Fibroblast of skin of left quadriceps (primary cell): ENCODE measurements at regions not wholly inside any gene's neighbourhood (a gene's known extent, or its start where the extent isn't known, plus 50 kb on each side); places are given as distances from the start of the nearest gene placed in this dataset.
"Not testable (repeated sequence)": the region's sequence is repeated elsewhere in the genome, so short reads cannot be mapped to it uniquely, and the experiment has no call there.

Source experiments
- DNase-seq, 2 experiments: peaks; one replicate each; pipeline ENCODE4 v3.0.0-alpha.2; 2013; ENCODE audit warnings: low read depth in 2 of 2

- no peak for DNase-seq
These were observed 107.5 kb upstream of the PELI1 start for GRCh38 chr2:64251497-64252250.

DNA sequence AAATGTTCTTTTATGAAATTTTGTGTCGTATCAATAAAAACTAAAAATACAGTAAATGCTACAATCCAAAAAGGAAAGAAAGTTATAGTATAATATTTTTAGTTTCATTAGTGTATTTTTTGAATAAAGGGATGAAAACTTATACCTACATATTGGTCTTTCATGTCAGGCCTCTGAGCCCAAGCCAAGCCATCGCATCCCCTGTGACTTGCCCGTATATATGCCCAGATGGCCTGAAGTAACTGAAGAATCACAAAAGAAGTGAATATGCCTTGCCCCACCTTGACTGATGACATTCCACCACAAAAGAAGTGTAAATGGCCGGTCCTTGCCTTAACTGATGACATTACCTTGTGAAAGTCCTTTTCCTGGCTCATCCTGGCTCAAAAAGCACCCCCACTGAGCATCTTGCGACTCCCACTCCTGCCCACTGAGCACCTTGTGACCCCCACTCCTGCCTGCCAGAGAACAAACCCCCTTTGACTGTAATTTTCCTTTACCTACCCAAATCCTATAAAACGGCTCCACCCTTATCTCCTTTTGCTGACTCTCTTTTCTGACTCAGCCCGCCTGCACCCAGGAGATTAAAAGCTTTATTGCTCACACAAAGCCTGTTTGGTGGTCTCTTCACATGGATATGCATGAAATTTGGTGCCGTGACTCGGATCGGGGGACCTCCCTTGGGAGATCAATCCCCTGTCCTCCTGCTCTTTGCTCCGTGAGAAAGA is 108.2 kb upstream of the PELI1 start:
- not testable (repeated sequence) for DNase-seq

GRCh38 chr2:64253421-64253820 is 109.2 kb upstream of the PELI1 start:
- not testable (repeated sequence) for DNase-seq

DNA sequence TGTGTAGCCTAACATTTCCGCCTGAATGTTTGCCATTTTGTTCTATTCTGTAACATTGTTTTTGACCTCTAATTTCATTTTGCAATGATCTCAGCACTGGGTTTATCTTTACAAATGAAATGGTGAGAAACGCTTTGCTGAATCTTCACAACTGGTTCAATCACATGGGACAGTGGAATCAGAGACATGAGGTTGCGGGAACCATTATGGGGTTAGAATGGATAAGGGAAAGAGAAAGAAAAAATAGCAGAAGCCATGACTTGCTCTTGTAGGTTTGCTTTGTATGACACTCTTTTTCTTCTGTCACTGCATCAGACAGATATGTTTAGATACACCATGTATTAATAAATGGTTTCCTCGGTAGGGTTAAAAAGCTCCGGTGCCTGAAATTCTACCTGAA is 114.3 kb upstream of the PELI1 start:
- no peak for DNase-seq

- peak; percentile 46 to 47 for DNase-seq
These were observed 115.1 kb upstream of the PELI1 start for GRCh38 chr2:64259312-64259711.

GRCh38 chr2:64260093-64260803 is 116.0 kb upstream of the PELI1 start:
- no peak for DNase-seq

- no peak for DNase-seq
These were observed 116.6 kb upstream of the PELI1 start for GRCh38 chr2:64260817-64261216.

DNA sequence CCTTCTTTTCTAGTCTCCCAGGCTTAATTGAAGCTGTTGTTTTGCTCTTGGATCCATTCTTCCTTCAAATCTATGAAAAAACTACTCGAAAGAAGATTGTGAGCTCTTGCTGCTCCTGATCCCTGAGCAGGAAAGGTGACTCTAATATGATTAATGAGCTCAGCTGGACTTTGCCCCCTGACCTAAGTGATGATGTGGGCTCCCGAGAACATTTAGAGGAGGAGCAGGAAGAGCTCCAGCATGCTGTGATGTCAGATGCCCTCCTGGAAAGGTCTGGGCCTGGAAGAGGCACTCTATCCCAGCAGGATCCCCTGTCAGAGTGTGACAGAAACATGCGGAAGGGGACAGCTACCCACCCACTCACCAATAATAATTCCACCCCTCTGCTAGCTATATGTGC is 117.9 kb upstream of the PELI1 start:
- DNase-seq: no peak

GRCh38 chr2:64262816-64263215 is 118.6 kb upstream of the PELI1 start:
- DNase-seq: no peak

DNA sequence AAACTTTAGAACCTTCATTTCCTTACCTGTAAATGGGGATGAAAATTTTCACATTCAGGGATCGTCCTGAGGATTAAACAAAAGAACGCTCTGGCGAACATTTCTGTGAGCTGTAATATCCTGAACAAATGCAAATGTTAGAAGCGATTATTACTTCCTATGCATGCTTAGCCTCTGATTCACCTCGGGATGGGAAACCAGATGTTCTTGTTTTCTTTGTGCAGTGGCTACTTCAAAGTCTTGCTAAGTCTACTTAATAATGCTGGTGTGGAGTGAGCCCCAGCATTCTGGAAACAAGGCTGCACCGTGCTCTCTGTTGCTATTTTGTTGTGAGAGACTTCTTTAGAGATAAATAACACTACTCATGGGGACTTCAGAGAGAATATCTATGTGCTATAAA is 119.1 kb upstream of the PELI1 start:
- peak; percentile 80 to 83 for DNase-seq

GRCh38 chr2:64267699-64268098 is 123.5 kb upstream of the PELI1 start:
- peak; percentile 56 to 59 for DNase-seq

GRCh38 chr2:64268330-64269048 is 124.3 kb upstream of the PELI1 start:
- DNase-seq: no peak

DNA sequence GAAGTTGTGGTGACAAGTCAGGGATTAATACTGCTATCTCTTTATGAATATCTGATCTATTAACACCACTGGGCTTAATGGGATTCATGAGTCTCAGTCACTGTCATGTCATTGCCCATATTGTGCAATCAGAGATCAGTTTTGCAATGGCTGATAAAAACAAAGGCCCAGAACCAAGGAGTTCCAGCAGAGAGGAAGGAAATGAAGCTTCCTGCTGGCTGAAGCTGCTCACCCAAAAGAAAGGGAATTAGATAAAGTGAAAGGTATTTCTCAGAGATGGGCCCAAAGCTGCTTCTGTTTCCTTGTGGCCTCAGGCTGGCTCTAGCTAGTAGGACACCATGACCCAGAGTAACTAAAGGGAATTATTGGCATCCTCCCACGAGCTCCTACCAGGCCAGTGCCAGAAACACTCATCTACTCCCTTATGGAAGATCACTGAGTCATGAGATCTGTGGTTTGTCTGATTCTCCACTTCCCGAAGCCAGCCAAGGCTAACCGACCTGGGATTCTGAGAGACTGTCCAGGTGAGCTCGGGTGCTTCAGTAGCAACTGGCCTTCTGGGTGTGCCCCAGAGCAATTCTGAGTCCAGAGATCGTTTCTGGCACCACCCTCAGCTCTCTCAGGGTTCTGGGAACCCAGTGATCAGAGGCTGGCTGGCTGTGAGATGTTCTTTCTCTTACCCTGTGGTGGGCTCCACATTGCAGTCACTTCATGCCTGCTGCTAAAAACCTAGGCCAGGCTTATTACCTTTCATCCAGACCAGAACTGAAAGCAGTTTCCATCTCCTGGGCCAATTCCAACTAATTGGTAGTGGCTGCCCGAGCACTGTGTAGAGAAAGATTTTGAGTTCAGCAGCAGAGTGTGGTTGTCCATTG is 129.5 kb upstream of the PELI1 start:
- DNase-seq: peak; percentile 72

- DNase-seq: no peak
These were observed 130.4 kb upstream of the PELI1 start for GRCh38 chr2:64274399-64275173.

DNA sequence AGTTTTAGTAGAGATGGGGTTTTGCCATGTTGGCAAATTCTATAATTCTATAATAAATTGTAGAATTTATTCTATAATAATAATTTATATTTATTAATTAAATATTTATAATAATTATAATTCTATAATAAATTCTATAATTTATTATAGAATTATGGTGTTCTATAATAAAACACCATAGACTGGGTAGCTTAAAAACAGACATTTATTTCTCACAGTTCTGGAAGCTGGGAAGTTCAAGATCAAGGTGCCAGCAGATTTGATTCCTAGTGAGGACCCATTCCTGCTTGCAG is 130.9 kb upstream of the PELI1 start:
- no peak for DNase-seq

DNA sequence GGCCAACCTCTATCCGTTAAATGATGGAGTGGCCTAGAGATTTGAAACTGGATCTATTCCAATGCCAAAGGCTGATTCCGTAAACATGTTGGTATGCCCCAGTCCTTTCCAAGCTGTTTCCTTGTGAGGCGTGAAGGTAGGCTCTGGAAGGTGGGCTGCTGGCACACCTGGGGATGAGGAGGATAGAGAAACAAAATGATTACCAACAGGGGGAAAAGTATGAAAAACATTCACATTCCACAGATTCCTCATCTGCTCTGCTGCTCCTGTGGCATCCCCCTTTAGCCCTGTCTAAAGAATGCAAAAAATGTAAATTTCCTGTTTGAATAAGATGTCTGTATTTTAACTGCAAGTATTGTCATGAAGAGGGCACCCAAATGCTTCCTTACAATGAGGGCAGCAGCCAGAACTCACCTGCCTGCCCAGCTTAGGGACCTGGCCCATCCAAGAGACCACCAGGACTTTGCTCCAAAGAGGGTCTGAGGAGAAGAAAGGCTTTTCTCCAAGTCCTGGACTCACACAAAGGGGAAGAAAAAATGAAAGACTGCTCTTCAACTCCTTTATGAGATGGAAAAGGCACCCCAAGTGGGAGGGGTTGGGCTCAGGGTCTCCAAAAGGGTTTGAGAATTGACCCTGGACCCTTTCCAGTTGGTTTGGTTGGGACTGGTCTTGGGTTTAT is 132.3 kb upstream of the PELI1 start:
- peak in 1 of 2 experiments; percentile 42 for DNase-seq

DNA sequence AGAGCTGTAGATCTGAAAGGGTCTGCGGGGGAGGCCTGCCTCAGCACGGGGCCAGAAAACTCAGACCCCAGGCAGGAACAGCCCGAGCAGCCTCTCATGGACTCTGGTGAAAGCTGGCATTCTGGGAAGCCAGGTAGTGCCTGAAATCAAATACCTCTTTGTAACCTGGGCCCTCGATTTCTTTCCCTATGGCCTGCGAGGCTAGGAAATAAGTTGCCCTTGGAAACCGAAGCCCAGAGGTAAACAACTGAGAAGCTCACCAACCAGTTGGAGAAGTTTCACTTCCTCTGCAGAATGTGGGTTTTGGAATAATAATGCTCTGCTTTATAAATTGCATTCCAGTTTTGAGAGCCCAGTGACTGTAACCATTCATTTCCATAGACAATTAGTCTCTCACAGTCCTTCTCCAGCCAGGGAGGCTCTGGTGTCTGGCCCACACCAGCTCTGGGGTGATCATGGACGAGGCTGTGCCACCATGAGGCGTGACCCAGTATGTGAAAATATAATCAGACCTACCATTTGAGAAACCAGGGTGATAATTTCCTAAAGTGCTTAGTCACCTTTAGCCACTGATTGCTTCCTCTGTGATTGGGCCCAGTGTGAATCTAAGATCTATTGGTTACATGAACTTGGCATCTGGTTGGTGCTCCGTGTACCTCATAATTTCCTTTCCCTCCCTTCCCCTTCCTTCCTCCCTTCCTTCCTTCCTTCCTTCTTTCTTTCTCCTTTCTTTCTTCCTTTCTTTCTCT is 133.1 kb upstream of the PELI1 start:
- no peak for DNase-seq

DNA sequence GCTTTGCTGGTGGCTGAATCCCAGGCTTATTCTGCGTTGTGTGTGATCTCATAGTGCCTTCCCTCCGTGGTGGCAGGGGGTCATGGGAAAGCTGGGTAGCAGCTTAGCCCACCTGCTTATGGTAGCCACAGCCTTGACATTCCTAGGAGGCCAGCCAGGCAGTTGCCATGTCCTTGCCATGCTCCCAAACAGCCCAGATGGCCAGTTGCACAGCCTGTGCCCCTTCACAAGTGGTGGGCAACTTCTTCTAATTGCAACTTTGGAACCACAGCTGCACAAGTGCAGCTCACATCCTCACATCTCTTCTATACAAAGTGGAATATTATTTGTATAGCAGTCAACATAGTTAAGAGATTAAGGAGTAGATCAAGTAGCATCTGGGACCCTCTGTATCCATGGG is 136.6 kb upstream of the PELI1 start:
- not testable (repeated sequence) for DNase-seq

DNA sequence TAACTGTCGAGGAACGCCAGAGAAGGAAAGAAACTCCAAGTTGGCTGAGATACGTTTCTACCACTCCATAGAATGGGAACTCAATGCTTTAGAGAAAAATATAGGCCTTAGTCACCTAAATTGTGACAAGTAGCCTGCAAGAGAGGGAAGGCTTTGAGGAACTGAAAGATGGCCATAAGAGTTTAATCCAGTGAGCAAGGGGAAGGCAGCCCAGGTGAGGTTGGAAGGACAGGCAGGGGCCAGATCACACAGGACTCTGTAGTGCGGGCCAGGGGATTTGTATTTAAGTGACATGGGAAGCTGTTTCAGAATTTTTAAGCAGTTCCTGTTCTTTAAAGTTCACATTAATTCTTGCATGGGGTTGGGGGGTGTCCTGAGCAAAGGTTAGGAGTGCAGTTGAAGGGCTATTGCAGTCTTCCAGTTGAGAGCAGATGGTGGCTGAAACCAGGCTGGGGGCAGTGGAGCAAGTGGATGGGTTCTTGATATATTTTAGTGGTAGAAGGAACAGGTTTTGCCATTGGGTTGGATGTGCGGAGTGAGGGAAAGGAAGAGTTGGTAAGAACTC is 138.9 kb upstream of the PELI1 start:
- DNase-seq: no peak
